Left ventricle myocardium inferior (tissue), 1 donor: ENCODE measurements at regions not wholly inside any gene's neighbourhood (a gene's known extent, or its start where the extent isn't known, plus 50 kb on each side); places are given as distances from the start of the nearest gene placed in this dataset.

Experiments used
- DNase-seq: peaks from one replicate; pipeline ENCODE4 v3.0.0-alpha.2; 2020
- H3K27ac ChIP-seq: fragments of 200-600 bp; replicated peaks from 2 replicates; pipeline ENCODE4 v1.8.0; 2021
- H3K27me3 ChIP-seq: fragments of 200-600 bp; 2 replicates; pipeline ENCODE4 v1.8.0; 2021; ENCODE audit warnings: low read depth
- H3K36me3 ChIP-seq: fragments of 200-600 bp; 2 replicates; pipeline ENCODE4 v1.8.0; 2021
- H3K4me1 ChIP-seq: fragments of 200-600 bp; 2 replicates; pipeline ENCODE4 v1.8.0; 2021
- H3K4me3 ChIP-seq: fragments of 200-600 bp; 2 replicates; pipeline ENCODE4 v1.8.0; 2021; ENCODE audit warnings: mild to moderate bottlenecking, moderate library complexity
- H3K9me3 ChIP-seq: fragments of 200-600 bp; replicated peaks from 2 replicates; pipeline ENCODE4 v1.8.0; 2021
- CTCF ChIP-seq: fragments of 200-600 bp; IDR thresholded peaks from 2 replicates; pipeline ENCODE4 v1.8.0; 2021; ENCODE audit warnings: antibody characterized with exemption, mild to moderate bottlenecking, borderline replicate concordance
- intact Hi-C: fragments of 100-400 bp; cut with micrococcal nuclease; formaldehyde crosslinking; loops from one replicate; pipeline ENCODE4 v1.11.0; 2022
- donor health status: DM: no; HTN: yes; CAD: no; lungs with severe emphysema.

DNA sequence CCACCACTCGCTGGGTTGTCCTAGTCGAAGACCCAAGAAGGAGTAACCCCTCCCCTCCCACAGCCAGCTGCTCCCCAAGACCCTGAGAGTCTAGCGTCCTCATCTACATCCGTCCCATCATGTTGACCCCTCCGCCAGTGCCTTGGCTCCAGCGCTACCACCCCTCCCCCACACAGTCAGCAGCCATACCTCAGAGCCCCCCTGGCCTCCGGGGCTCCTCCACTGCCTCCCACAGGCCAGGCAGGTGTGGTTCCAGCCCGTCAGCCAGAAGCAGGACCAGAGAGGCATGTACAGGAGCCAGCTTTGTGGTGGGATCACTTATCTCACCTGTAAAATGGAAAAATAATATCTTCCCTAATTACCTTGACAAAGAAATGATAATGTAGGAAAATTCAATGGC lies 51.5 kb upstream of the PHF21B start:
- Histone ChIP-seq H3K4me1 (no peaks in the 10 kb centered on the region), H3K36me3 (no peaks in the 10 kb centered on the region), H3K27ac (no peak overlapping the region), H3K4me3 (no peak overlapping the region), H3K9me3 (no peaks in the 10 kb centered on the region), H3K27me3 (peaks cover 52% of the 10 kb centered on the region)
- no peak for DNase-seq
- intact Hi-C loops = no loop called here
- no peak for TF ChIP-seq CTCF

- Histone ChIP-seq H3K27ac (no peak overlapping the region), H3K4me3 (no peak overlapping the region), H3K27me3 (peaks cover 64% of the 10 kb centered on the region), H3K4me1 (no peaks in the 10 kb centered on the region), H3K9me3 (peaks cover 22% of the 10 kb centered on the region), H3K36me3 (no peaks in the 10 kb centered on the region)
- no peak for TF ChIP-seq CTCF
- intact Hi-C loops = no loop called here
- no peak for DNase-seq
These were observed 54.8 kb upstream of the PHF21B start for GRCh38 chr22:45064313-45065278.

DNA sequence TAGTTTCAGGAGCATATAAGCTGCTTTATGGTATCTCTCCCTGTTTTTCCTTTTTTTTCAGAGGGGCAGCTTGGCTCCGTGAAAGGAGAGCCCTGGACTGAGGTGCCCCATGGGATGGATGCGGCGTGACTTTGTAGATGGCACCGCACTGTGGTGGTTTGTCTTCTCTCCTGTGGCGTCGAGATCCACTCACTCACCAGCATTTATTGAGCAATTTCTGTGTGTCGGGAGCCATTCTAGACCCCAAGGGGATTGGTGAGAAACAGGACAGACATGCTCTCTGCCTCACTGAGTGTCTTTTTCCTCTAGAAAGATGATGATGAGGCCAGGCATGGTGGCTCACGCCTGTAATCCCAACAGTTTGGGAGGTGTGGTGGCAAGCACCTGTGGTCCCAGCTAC lies 55.9 kb upstream of the PHF21B start:
- TF ChIP-seq CTCF = no peak
- intact Hi-C loops = no loop called here
- Histone ChIP-seq H3K36me3 (no peaks in the 10 kb centered on the region), H3K27me3 (peaks cover 75% of the 10 kb centered on the region), H3K27ac (no peak overlapping the region), H3K9me3 (peaks cover 22% of the 10 kb centered on the region), H3K4me1 (no peaks in the 10 kb centered on the region), H3K4me3 (no peak overlapping the region)
- DNase-seq = no peak

- no peak overlapping the region for H3K4me3 ChIP-seq
- TF ChIP-seq CTCF = no peak
- H3K27ac ChIP-seq = no peak overlapping the region
- H3K27me3 ChIP-seq = peaks cover 80% of the 10 kb centered on the region
- DNase-seq = no peak
- intact Hi-C loops = no loop called here
- H3K9me3 ChIP-seq = peaks cover 22% of the 10 kb centered on the region
- no peaks in the 10 kb centered on the region for H3K36me3 ChIP-seq
- no peaks in the 10 kb centered on the region for H3K4me1 ChIP-seq
These were observed 57.9 kb upstream of the PHF21B start for GRCh38 chr22:45067731-45068130.

DNA sequence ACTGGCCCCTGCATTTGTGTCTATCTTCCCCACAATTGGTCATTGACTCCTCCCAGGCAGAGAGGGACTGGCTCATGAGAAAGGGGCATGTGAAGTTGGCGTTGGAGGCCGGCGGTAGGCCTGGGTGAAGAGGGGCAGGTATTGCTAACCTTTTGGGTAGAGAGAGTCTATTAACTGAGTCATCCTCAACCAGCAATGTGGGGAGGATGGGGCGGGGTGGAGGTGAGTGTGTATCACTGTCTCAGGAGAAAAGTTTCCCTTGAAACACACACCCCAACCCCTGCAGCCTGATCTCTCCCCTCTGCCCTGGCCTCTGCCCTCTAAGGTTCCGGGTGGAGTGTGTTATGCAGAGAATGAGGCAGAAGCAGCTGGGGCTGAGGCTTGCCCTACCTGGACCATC lies 60.1 kb upstream of the PHF21B start:
- no peak overlapping the region for H3K27ac ChIP-seq
- no peaks in the 10 kb centered on the region for H3K4me1 ChIP-seq
- peaks cover 22% of the 10 kb centered on the region for H3K9me3 ChIP-seq
- intact Hi-C loops = no loop called here
- H3K27me3 ChIP-seq = peaks cover 81% of the 10 kb centered on the region
- DNase-seq = no peak
- no peak for TF ChIP-seq CTCF
- H3K36me3 ChIP-seq = no peaks in the 10 kb centered on the region
- H3K4me3 ChIP-seq = no peak overlapping the region
